Superior temporal gyrus (tissue), 1 donor: ENCODE measurements at regions not wholly inside any gene's neighbourhood (a gene's known extent, or its start where the extent isn't known, plus 50 kb on each side); places are given as distances from the start of the nearest gene placed in this dataset.

Experiments
- DNase-seq: peaks from one replicate; pipeline ENCODE4 v3.0.0-alpha.2; 2016; ENCODE audit errors: extremely low spot score

DNA sequence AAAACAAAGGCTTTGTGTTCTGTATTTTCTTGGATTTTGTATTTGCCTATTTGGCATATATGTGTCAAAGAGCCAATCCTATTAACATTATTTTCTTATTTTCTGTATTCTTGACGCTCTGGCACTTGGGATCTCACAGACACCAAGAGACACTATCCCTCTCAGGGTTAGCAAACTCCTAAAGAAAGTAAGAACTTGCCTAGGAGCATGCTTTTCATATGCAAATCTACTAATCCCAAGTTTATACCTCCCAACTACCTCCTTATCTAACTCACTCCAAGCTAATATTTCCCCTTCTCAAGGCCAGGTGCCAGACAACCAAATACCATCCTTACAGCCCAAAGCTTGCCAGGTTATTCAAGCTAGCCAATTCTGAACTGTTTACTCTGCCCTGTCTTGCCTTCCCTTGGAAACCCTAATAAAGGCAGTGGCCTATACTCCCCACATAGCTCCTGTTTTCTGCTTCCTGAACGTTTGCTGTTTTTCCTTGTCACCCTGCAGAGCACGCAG lies 455.4 kb upstream of the ANO3 start:
- DNase-seq = no peak

DNA sequence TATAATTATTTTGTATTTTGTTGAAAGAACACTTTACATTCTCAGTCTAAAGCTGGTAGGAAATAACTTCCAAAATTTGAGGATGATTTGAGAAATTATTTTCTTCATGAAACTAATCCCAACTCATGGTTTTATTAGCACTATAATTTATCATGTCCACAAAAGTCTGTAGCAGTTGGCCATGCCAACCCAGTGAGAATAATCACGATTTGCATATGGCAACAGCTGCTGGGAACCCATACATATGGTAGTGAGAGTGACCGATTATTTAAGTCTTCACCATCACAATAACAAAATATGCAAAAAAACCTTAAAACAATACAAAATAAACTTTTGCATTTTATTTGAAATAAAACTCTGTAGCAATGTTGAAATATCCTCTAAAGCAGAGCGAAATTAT lies 445.9 kb upstream of the ANO3 start:
- no peak for DNase-seq

DNA sequence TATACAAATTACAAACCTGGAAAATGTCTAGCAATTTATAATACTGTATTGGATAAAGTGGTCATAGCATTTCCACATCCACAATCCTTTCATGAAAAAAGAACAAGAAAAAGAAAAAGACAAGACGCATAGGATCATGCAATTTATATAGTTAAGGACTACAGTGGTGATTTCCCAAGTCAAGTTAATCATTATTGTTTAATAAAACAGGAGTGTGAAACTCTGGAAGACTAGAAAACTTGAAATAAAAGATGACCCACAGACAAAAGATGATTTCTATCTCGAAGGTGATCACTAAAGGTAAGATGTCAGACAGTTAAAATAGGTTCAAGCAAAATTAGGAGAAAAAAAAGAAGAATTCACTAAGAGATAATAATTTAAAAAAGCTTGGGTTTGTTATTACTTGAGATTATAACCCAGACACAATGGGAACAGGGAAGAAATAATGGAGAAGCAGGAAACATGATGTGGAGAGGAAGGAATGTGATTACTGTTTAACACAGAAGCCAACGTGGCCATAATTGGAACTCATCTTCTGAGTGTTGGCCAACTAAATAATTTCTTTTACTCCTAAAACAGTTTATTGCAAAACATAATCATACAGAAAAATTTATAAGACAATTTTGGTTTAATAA lies 441.2 kb upstream of the ANO3 start:
- no peak for DNase-seq

DNA sequence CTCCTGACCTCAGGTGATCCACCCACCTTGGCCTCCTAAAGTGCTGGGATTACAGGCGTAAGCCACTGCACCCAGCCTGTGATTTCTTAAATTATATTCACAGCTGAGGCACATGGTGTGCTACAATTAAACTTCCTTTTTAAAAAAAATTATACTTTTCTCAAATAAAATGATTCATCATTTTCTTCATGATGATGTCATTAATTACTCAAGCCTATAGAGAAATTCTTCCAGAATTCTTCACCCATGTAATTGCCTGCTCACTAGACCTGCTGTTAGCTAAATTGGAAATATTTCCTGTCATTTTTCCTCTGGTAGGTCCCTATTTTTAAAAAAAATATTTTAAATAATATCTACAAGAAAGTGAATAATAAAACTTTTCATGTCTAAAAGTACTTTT lies 440.0 kb upstream of the ANO3 start:
- DNase-seq = no peak

- no peak for DNase-seq
These were observed 432.2 kb upstream of the ANO3 start for GRCh38 chr11:25899617-25900160.

DNA sequence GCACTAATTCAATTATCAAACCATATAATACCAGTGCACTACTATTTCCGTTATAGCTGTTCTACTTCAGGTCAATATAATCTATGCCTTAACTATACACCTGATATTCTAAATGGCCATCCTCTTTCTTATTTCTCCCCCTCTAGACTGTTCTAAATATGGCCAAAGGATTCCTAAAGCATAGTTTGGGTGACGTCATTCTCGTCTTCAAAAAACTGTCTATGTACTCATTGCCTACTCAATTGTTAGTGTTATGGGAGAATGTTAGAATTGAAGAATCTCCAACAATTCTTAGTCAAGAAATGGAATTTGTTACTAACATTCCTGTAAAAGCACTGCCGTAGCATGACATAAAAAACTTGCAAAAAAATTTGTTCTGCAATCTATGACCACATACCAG lies 431.1 kb upstream of the ANO3 start:
- DNase-seq = no peak

DNA sequence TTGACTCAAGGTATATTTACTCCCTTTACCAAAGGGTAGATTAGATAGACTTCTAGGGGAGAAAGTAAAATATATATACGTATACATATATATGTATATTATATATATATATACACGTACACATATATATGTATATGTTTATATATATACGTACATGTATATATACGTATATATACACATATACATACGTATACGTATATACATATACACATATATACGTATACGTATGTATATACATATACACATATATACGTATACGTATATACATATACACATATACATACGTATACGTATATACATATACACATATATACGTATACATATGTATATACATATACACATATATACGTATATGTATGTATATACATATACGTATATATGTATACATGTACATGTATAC lies 430.5 kb upstream of the ANO3 start:
- no peak for DNase-seq

GRCh38 chr11:25902476-25902875 lies 429.5 kb upstream of the ANO3 start:
- no peak for DNase-seq

DNA sequence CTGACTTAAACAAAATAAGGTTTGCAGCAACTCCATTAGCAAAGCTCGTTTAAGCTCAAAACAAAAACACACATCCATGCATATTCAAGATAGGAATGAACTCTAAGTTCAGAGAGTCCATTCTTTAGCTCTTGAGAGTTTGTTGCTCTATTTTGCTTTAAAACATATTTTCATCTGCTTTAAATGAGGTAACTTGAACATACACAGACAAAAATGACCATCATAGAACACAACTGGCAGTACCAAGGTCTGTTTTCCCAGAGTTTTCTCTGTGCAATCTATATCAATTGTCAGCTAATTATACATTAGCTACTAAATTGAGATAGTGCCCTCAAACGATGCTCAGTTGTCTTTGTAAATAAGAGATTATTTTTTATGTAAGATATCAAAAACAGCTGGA lies 423.2 kb upstream of the ANO3 start:
- DNase-seq = no peak

DNA sequence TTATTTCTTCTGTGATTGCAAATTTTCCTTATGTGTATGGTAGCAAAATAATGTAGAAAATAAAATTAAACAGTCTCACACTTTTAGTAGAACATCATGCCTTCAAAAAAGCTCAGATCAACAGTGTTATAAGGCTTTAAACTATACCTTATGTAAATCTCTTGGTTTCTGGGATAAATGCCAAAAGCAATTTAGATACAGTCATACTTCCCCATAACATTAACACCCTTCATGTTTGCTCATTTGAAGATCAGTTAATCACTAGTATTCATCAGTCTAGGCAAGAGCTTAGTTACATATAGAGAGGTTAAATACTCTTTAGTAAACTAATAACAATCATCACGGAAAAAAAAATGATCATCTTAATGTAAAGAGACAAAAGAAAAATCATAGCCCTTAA lies 421.8 kb upstream of the ANO3 start:
- DNase-seq = no peak

DNA sequence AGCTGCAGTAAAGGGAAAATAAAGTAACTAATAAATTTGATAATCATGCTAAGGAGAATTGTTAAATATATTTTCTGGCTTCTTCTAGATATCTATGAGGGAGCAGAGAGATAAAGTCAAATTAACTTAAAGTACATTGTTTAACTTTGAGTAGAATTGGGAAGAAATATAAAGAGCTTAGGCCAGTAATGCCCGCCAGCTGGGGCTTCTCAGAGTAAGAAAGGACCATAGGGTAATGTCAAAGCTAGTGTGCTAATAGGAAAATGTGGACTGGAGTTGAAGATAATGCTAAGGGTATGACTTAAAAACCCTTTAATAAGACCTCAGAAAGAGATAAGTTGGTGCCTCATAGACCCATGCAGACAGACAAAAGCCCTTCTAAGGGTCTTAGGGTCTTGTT lies 411.6 kb upstream of the ANO3 start:
- no peak for DNase-seq

DNA sequence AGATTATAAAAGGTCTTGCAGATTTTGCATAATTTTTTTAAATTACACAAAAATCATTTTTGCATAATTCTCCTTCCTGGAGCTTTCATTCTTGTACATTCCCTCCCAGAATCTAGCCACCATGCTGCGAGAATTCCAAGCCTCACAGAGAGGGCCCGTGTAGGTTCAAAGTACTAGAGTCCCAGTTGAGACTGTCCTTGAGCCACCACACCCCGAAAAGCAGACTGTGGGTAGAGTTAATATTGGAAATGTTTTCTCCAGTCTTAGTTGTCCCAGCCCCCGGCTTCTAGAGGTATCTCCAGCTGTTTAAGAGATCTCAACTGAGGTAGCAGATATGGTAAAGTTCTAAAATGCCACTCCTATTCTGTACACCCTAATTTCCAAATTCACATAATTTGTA lies 407.3 kb upstream of the ANO3 start:
- DNase-seq = no peak

DNA sequence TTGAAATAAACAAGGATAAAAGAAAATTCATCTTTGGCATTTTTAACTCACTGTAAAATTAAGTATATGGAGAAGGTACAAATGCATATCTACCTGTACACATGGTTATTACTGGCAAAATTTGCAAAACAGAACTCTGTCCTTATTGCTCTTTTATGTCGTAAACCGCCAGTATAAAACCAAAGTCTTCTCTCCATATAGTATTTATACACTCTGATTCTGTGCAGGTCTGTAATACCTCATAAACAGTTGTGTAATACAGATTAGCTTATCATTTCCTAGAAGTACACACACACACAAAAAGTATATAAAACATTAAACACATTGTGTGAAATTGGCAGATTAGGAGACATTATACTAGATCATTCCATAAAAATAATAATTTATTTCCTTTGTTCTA lies 406.6 kb upstream of the ANO3 start:
- no peak for DNase-seq

DNA sequence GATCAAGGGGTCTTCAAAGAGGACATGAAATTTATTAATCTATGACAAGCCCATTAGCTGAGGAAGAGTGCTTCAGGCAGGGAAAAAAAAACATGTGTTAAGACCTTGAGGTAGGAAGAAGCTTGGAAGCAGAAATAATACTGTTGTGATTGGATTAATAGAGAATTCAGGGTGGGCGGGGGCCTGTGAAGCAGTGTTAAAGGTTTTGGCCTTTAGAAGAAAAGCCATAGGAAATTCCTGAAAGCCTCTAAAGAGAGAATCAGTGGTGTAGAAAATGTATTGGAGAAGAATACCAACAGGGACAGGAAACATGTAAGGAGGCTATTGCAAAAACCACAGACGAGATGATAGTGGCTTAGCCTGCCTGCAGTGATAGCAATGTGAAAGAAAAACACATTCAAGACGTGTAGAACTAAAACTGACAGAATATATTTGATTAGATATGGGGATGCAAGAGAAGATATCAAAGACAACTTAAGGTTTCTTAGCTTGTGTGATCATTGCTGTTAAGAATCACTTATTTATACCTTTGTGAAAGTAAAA lies 404.4 kb upstream of the ANO3 start:
- no peak for DNase-seq

- no peak for DNase-seq
These were observed 403.9 kb upstream of the ANO3 start for GRCh38 chr11:25928076-25928475.

- no peak for DNase-seq
These were observed 393.0 kb upstream of the ANO3 start for GRCh38 chr11:25938952-25939351.

GRCh38 chr11:25939691-25940090 lies 392.2 kb upstream of the ANO3 start:
- DNase-seq = no peak

- no peak for DNase-seq
These were observed 390.6 kb upstream of the ANO3 start for GRCh38 chr11:25941353-25941752.

GRCh38 chr11:25943031-25943430 lies 388.9 kb upstream of the ANO3 start:
- no peak for DNase-seq

- no peak for DNase-seq
These were observed 387.9 kb upstream of the ANO3 start for GRCh38 chr11:25943777-25944661.

- DNase-seq = no peak
These were observed 382.0 kb upstream of the ANO3 start for GRCh38 chr11:25949918-25950317.

- DNase-seq = no peak
These were observed 378.9 kb upstream of the ANO3 start for GRCh38 chr11:25953006-25953405.

DNA sequence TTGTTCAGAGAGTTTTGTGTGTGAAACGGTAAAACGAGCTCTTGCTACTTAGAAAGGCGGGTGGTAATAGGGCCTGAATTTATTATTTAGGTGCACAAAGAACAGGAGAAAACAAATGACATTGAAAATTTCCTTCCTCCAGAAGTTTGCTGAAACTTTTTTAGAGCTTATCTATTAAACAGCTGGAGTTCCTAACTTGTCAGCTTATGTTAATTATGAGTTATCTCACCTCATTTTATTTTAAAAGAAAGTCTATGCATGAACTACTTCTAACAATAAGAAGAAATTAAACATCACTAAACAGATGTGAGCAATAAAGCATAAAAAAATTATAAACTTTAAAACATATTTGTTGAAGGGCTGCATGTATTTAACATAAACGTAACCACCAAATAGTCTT lies 373.9 kb upstream of the ANO3 start:
- DNase-seq = no peak
